Upper lobe of right lung (tissue), 1 donor: ENCODE measurements at regions not wholly inside any gene's neighbourhood (a gene's known extent, or its start where the extent isn't known, plus 50 kb on each side); places are given as distances from the start of the nearest gene placed in this dataset.

ENCODE experiments used
- ATAC-seq: fragments of 200-7000 bp; cut with Tn5 transposase; one replicate; pipeline ENCODE4 v1.9.1; 2020; ENCODE audit warnings: mild to moderate bottlenecking, moderate library complexity
- DNase-seq: peaks from one replicate; pipeline ENCODE4 v3.0.0-alpha.2; 2020
- H3K27ac ChIP-seq: fragments of 200-600 bp; one replicate; pipeline ENCODE4 v1.8.0; 2022
- H3K27me3 ChIP-seq: fragments of 200-600 bp; one replicate; pipeline ENCODE4 v1.8.0; 2022; ENCODE audit warnings: mild to moderate bottlenecking
- H3K36me3 ChIP-seq: fragments of 200-600 bp; one replicate; pipeline ENCODE4 v1.8.0; 2022
- H3K4me1 ChIP-seq: fragments of 200-600 bp; one replicate; pipeline ENCODE4 v1.8.0; 2022
- H3K4me3 ChIP-seq: fragments of 200-600 bp; one replicate; pipeline ENCODE4 v1.8.0; 2022; ENCODE audit warnings: mild to moderate bottlenecking
- H3K9me3 ChIP-seq: fragments of 200-600 bp; one replicate; pipeline ENCODE4 v1.8.0; 2022
- intact Hi-C: fragments of 100-400 bp; cut with DNase I; formaldehyde crosslinking; loops from one replicate; pipeline ENCODE4 v1.11.0; 2022
- TF ChIP-seq, protein P1 (sequence below): fragments of 200-600 bp; IDR thresholded peaks from one replicate; pipeline ENCODE4 v1.8.0; 2022; ENCODE audit warnings: antibody characterized with exemption
- donor health status: DM: no; HTN: yes; CAD: no; lungs with severe emphysema.

DNA sequence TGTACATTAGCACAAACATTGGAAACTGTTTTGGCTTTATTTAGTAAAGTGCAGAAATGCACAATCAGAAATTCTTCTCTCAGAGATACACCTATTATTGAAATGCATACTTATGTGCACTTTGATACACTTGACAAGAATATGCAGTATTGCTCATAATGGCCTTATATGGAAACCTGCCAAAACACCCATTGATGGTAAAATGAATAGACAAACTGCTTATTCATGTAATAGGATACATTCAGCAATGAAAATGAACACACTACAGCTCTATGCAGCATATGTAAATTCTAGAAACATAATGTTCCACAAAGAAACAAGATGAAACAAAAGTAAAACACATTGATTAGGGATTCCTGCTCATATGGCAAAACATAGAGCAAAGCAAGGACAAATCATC lies 223.9 kb downstream of the S1PR1 start:
- Histone ChIP-seq H3K27me3 (no peaks in the 10 kb centered on the region), H3K27ac (no peak overlapping the region), H3K36me3 (no peaks in the 10 kb centered on the region), H3K4me3 (no peak overlapping the region), H3K9me3 (no peaks in the 10 kb centered on the region), H3K4me1 (no peaks in the 10 kb centered on the region)
- intact Hi-C loops: no loop called here
- DNase-seq (no peak), ATAC-seq (no peak)
- TF ChIP-seq, protein P1, sequence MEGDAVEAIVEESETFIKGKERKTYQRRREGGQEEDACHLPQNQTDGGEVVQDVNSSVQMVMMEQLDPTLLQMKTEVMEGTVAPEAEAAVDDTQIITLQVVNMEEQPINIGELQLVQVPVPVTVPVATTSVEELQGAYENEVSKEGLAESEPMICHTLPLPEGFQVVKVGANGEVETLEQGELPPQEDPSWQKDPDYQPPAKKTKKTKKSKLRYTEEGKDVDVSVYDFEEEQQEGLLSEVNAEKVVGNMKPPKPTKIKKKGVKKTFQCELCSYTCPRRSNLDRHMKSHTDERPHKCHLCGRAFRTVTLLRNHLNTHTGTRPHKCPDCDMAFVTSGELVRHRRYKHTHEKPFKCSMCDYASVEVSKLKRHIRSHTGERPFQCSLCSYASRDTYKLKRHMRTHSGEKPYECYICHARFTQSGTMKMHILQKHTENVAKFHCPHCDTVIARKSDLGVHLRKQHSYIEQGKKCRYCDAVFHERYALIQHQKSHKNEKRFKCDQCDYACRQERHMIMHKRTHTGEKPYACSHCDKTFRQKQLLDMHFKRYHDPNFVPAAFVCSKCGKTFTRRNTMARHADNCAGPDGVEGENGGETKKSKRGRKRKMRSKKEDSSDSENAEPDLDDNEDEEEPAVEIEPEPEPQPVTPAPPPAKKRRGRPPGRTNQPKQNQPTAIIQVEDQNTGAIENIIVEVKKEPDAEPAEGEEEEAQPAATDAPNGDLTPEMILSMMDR: no peak

GRCh38 chr1:101463195-101463594 lies 226.4 kb downstream of the S1PR1 start:
- Histone ChIP-seq H3K36me3 (no peaks in the 10 kb centered on the region), H3K27ac (no peak overlapping the region), H3K9me3 (no peaks in the 10 kb centered on the region), H3K4me3 (no peak overlapping the region), H3K27me3 (no peaks in the 10 kb centered on the region), H3K4me1 (no peaks in the 10 kb centered on the region)
- DNase-seq (no peak), ATAC-seq (no peak)
- TF ChIP-seq, protein P1: no peak
- intact Hi-C loops: no loop called here

- intact Hi-C loops: no loop called here
- no peak for ATAC-seq
- TF ChIP-seq, protein P1: no peak
- no peaks in the 10 kb centered on the region for H3K27me3 ChIP-seq
- H3K4me1 ChIP-seq: no peaks in the 10 kb centered on the region
- no peak overlapping the region for H3K4me3 ChIP-seq
- H3K36me3 ChIP-seq: no peaks in the 10 kb centered on the region
- H3K9me3 ChIP-seq: no peaks in the 10 kb centered on the region
- DNase-seq: no peak
- no peak overlapping the region for H3K27ac ChIP-seq
Measured at GRCh38 chr1:101465941-101466340, 229.1 kb downstream of the S1PR1 start.

- no peak overlapping the region for H3K4me3 ChIP-seq
- no peaks in the 10 kb centered on the region for H3K27me3 ChIP-seq
- H3K9me3 ChIP-seq: peaks cover 6% of the 10 kb centered on the region
- H3K27ac ChIP-seq: no peak overlapping the region
- intact Hi-C loops: no loop called here
- TF ChIP-seq, protein P1: peak; percentile 49
- no peaks in the 10 kb centered on the region for H3K36me3 ChIP-seq
- ATAC-seq: peak; percentile 89
- no peak for DNase-seq
- no peaks in the 10 kb centered on the region for H3K4me1 ChIP-seq
Measured at GRCh38 chr1:101474039-101474665, 237.3 kb downstream of the S1PR1 start.

- H3K4me3 ChIP-seq: no peak overlapping the region
- no peaks in the 10 kb centered on the region for H3K4me1 ChIP-seq
- ATAC-seq: no peak
- no peak for DNase-seq
- no peak overlapping the region for H3K27ac ChIP-seq
- H3K36me3 ChIP-seq: no peaks in the 10 kb centered on the region
- TF ChIP-seq, protein P1: no peak
- H3K27me3 ChIP-seq: no peaks in the 10 kb centered on the region
- intact Hi-C loops: no loop called here
- H3K9me3 ChIP-seq: peaks cover 6% of the 10 kb centered on the region
Measured at GRCh38 chr1:101476541-101476940, 239.7 kb downstream of the S1PR1 start.

GRCh38 chr1:101479945-101480344 lies 243.1 kb downstream of the S1PR1 start:
- intact Hi-C loops: no loop called here
- TF ChIP-seq, protein P1: no peak
- DNase-seq (no peak), ATAC-seq (peak; percentile 62)
- Histone ChIP-seq H3K4me1 (peaks cover 1% of the 10 kb centered on the region), H3K27ac (no peak overlapping the region), H3K9me3 (no peaks in the 10 kb centered on the region), H3K4me3 (no peak overlapping the region), H3K27me3 (no peaks in the 10 kb centered on the region), H3K36me3 (no peaks in the 10 kb centered on the region)
